Glutamatergic neuron (in vitro differentiated cells): ENCODE measurements at regions not wholly inside any gene's neighbourhood (a gene's known extent, or its start where the extent isn't known, plus 50 kb on each side); places are given as distances from the start of the nearest gene placed in this dataset.

Experiments
- DNase-seq: peaks from one replicate; pipeline ENCODE4 v3.0.0; 2022
- H3K27ac Mint-ChIP-seq: one replicate; pipeline ENCODE4 v1.8.0; 2020; ENCODE audit warnings: mild to moderate bottlenecking, mixed read lengths, inconsistent platforms; ENCODE audit not compliant: unreplicated experiment
- H3K27me3 Mint-ChIP-seq: one replicate; pipeline ENCODE4 v1.8.0; 2020; ENCODE audit warnings: mild to moderate bottlenecking, moderate library complexity, mixed read lengths, inconsistent platforms; ENCODE audit not compliant: unreplicated experiment
- H3K36me3 Mint-ChIP-seq: one replicate; pipeline ENCODE4 v1.8.0; 2020; ENCODE audit warnings: mild to moderate bottlenecking, mixed read lengths, inconsistent platforms; ENCODE audit not compliant: unreplicated experiment
- H3K4me1 Mint-ChIP-seq: one replicate; pipeline ENCODE4 v1.8.0; 2020; ENCODE audit warnings: mild to moderate bottlenecking, low read depth, mixed read lengths, inconsistent platforms; ENCODE audit not compliant: unreplicated experiment
- H3K4me3 Mint-ChIP-seq: one replicate; pipeline ENCODE4 v1.8.0; 2020; ENCODE audit warnings: mild to moderate bottlenecking, mixed read lengths, inconsistent platforms; ENCODE audit not compliant: unreplicated experiment
- H3K9me3 Mint-ChIP-seq: one replicate; pipeline ENCODE4 v1.8.0; 2020; ENCODE audit warnings: mild to moderate bottlenecking, moderate library complexity, mixed read lengths, inconsistent platforms; ENCODE audit not compliant: unreplicated experiment
- CTCF ChIP-seq: fragments of 200-600 bp; sonication (generic); IDR thresholded peaks from one replicate; pipeline ENCODE4 v1.5.0; 2021; ENCODE audit not compliant: partially characterized antibody, unreplicated experiment

- H3K9me3 Mint-ChIP-seq, result no peaks in the 10 kb centered on the region
- no peak overlapping the region for H3K4me3 Mint-ChIP-seq
- H3K36me3 Mint-ChIP-seq, result no peaks in the 10 kb centered on the region
- TF ChIP-seq CTCF, result no peak
- no peaks in the 10 kb centered on the region for H3K4me1 Mint-ChIP-seq
- no peak for DNase-seq
- no peak overlapping the region for H3K27ac Mint-ChIP-seq
- H3K27me3 Mint-ChIP-seq, result no peaks in the 10 kb centered on the region
These were observed 1055.2 kb upstream of the FANCL start for GRCh38 chr2:59296279-59296678.

GRCh38 chr2:59295524-59296162 lies 1054.5 kb upstream of the FANCL start:
- H3K9me3 Mint-ChIP-seq, result no peaks in the 10 kb centered on the region
- H3K27ac Mint-ChIP-seq, result no peak overlapping the region
- no peak for TF ChIP-seq CTCF
- no peak overlapping the region for H3K4me3 Mint-ChIP-seq
- DNase-seq, result no peak
- no peaks in the 10 kb centered on the region for H3K36me3 Mint-ChIP-seq
- no peaks in the 10 kb centered on the region for H3K27me3 Mint-ChIP-seq
- no peaks in the 10 kb centered on the region for H3K4me1 Mint-ChIP-seq

GRCh38 chr2:59288771-59289170 lies 1047.6 kb upstream of the FANCL start:
- H3K4me3 Mint-ChIP-seq, result no peak overlapping the region
- no peak overlapping the region for H3K27ac Mint-ChIP-seq
- DNase-seq, result no peak
- H3K4me1 Mint-ChIP-seq, result peaks cover 1% of the 10 kb centered on the region
- no peak for TF ChIP-seq CTCF
- H3K27me3 Mint-ChIP-seq, result no peaks in the 10 kb centered on the region
- no peaks in the 10 kb centered on the region for H3K9me3 Mint-ChIP-seq
- no peaks in the 10 kb centered on the region for H3K36me3 Mint-ChIP-seq

- TF ChIP-seq CTCF, result no peak
- H3K9me3 Mint-ChIP-seq, result no peaks in the 10 kb centered on the region
- H3K36me3 Mint-ChIP-seq, result no peaks in the 10 kb centered on the region
- no peak overlapping the region for H3K27ac Mint-ChIP-seq
- no peak overlapping the region for H3K4me3 Mint-ChIP-seq
- H3K27me3 Mint-ChIP-seq, result no peaks in the 10 kb centered on the region
- no peaks in the 10 kb centered on the region for H3K4me1 Mint-ChIP-seq
- DNase-seq, result no peak
These were observed 1041.4 kb upstream of the FANCL start for GRCh38 chr2:59282374-59283057.

GRCh38 chr2:59277671-59278070 lies 1036.5 kb upstream of the FANCL start:
- no peak for TF ChIP-seq CTCF
- Mint-ChIP-seq H3K36me3 (no peaks in the 10 kb centered on the region), H3K4me1 (no peaks in the 10 kb centered on the region), H3K27ac (no peak overlapping the region), H3K27me3 (peaks cover 1% of the 10 kb centered on the region), H3K9me3 (no peaks in the 10 kb centered on the region), H3K4me3 (no peak overlapping the region)
- DNase-seq, result no peak
